ENCODE measurements at regions not wholly inside any gene's neighbourhood (a gene's known extent, or its start where the extent isn't known, plus 50 kb on each side); places are given as distances from the start of the nearest gene placed in this dataset.

DNA sequence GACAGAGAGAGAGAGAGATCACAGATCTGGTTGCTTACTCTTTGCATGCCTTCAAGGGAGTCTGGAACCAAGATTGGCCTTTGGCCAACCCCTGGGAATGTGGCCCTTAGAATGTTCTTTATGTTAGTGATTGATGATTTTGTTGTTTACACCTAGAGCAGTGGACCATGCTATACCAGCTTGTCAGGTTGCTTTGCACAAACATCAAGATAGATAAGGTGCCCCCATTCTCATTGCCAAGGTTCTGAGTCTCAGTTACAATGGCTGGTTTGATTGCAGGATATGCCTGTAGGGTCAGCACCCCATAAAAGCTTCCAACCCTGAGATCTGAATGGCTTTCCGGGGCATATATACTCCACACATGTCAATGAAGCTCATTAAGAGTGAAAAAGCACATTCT, 53.5 kb upstream of the SLC2A12 start:
- no peak for TF ChIP-seq KAT7 (CRISPR knock-in tag; IDR thresholded peaks at IDR 0.05; ENCODE audit: borderline replicate concordance)
- DNase-seq (ENCODE audit: low spot score) (no peak), ATAC-seq (no peak)
- H3K27me3 Mint-ChIP-seq (ENCODE audit: low read depth) = no peaks in the 10 kb centered on the region
- H3K4me1 Mint-ChIP-seq = no peaks in the 10 kb centered on the region
- ChIA-PET CTCF (interaction anchor here (1.1 to 3.0 kb wide), 3 partner anchors 9 to 182 kb away, joined by 3 to 16 read pairs (median 4); no protein-coding TSS in a partner anchor), POLR2A (no interaction called here)
- no peak overlapping the region for H3K27ac Mint-ChIP-seq
- H3K36me3 Mint-ChIP-seq = no peaks in the 10 kb centered on the region
- peaks cover 8% of the 10 kb centered on the region for H3K9me3 Mint-ChIP-seq
- H3K4me3 Mint-ChIP-seq = no peak overlapping the region

DNA sequence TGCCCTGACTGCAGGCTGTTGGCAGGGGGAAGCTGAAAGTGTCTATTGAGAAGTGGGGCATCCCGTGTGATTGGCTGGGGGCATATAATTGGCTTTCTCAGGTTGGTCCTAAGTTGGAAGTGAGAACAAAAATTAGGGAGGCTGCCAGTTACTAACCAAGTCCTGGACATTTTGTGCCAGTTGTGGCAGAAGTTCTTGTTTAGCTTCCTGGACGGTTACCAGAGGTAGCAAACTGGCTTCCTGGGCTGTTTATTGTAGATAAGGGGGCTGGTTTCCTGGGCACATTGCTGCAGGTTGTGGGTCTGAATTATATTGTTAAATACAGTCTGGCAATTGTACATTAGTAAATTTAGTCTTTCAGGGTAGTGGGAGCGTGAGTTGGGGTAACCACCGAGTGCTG, 50.6 kb upstream of the SLC2A12 start:
- ChIA-PET CTCF (interaction anchor here (0.8 to 10.6 kb wide), 4 partner anchors 8 to 179 kb away, joined by 3 to 340 read pairs (median 5); no protein-coding TSS in a partner anchor), POLR2A (no interaction called here)
- TF ChIP-seq, protein P1, sequence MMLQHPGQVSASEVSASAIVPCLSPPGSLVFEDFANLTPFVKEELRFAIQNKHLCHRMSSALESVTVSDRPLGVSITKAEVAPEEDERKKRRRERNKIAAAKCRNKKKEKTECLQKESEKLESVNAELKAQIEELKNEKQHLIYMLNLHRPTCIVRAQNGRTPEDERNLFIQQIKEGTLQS (CRISPR knock-in tag; conservative IDR thresholded peaks at IDR 0.05) = no peak
- TF ChIP-seq EMX1 (CRISPR knock-in tag; IDR thresholded peaks at IDR 0.05) (no peak), ELF4 (CRISPR knock-in tag; IDR thresholded peaks at IDR 0.05; ENCODE audit: low read depth) (no peak), NR1H2 (CRISPR knock-in tag; IDR thresholded peaks at IDR 0.05) (no peak), TEAD4 (CRISPR knock-in tag; IDR thresholded peaks at IDR 0.05) (no peak), CREM (CRISPR knock-in tag; IDR thresholded peaks at IDR 0.05) (no peak)
- TF ChIP-seq, protein P2, sequence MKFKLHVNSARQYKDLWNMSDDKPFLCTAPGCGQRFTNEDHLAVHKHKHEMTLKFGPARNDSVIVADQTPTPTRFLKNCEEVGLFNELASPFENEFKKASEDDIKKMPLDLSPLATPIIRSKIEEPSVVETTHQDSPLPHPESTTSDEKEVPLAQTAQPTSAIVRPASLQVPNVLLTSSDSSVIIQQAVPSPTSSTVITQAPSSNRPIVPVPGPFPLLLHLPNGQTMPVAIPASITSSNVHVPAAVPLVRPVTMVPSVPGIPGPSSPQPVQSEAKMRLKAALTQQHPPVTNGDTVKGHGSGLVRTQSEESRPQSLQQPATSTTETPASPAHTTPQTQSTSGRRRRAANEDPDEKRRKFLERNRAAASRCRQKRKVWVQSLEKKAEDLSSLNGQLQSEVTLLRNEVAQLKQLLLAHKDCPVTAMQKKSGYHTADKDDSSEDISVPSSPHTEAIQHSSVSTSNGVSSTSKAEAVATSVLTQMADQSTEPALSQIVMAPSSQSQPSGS (CRISPR knock-in tag; IDR thresholded peaks at IDR 0.05; ENCODE audit: borderline replicate concordance, low read depth) = no peak
- TF ChIP-seq, protein P3, sequence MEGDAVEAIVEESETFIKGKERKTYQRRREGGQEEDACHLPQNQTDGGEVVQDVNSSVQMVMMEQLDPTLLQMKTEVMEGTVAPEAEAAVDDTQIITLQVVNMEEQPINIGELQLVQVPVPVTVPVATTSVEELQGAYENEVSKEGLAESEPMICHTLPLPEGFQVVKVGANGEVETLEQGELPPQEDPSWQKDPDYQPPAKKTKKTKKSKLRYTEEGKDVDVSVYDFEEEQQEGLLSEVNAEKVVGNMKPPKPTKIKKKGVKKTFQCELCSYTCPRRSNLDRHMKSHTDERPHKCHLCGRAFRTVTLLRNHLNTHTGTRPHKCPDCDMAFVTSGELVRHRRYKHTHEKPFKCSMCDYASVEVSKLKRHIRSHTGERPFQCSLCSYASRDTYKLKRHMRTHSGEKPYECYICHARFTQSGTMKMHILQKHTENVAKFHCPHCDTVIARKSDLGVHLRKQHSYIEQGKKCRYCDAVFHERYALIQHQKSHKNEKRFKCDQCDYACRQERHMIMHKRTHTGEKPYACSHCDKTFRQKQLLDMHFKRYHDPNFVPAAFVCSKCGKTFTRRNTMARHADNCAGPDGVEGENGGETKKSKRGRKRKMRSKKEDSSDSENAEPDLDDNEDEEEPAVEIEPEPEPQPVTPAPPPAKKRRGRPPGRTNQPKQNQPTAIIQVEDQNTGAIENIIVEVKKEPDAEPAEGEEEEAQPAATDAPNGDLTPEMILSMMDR (IDR thresholded peaks at IDR 0.05) = no peak
- TF ChIP-seq, protein P4, sequence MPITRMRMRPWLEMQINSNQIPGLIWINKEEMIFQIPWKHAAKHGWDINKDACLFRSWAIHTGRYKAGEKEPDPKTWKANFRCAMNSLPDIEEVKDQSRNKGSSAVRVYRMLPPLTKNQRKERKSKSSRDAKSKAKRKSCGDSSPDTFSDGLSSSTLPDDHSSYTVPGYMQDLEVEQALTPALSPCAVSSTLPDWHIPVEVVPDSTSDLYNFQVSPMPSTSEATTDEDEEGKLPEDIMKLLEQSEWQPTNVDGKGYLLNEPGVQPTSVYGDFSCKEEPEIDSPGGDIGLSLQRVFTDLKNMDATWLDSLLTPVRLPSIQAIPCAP (CRISPR knock-in tag; IDR thresholded peaks at IDR 0.05) = no peak
- TF ChIP-seq, protein P5, sequence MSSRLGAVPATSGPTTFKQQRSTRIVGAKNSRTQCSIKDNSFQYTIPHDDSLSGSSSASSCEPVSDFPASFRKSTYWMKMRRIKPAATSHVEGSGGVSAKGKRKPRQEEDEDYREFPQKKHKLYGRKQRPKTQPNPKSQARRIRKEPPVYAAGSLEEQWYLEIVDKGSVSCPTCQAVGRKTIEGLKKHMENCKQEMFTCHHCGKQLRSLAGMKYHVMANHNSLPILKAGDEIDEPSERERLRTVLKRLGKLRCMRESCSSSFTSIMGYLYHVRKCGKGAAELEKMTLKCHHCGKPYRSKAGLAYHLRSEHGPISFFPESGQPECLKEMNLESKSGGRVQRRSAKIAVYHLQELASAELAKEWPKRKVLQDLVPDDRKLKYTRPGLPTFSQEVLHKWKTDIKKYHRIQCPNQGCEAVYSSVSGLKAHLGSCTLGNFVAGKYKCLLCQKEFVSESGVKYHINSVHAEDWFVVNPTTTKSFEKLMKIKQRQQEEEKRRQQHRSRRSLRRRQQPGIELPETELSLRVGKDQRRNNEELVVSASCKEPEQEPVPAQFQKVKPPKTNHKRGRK (CRISPR knock-in tag; IDR thresholded peaks at IDR 0.05; ENCODE audit: borderline replicate concordance) = no peak
- no peak overlapping the region for H3K4me3 Mint-ChIP-seq
- no peaks in the 10 kb centered on the region for H3K4me1 Mint-ChIP-seq
- H3K27ac Mint-ChIP-seq = no peak overlapping the region
- H3K9me3 Mint-ChIP-seq = peaks cover 9% of the 10 kb centered on the region
- DNase-seq (ENCODE audit: low spot score) = no peak
- H3K27me3 Mint-ChIP-seq (ENCODE audit: low read depth) = no peaks in the 10 kb centered on the region
- ATAC-seq = no peak
- no peaks in the 10 kb centered on the region for H3K36me3 Mint-ChIP-seq

Measured in WTC11 (cell line).